ENCODE measurements at regions not wholly inside any gene's neighbourhood (a gene's known extent, or its start where the extent isn't known, plus 50 kb on each side); places are given as distances from the start of the nearest gene placed in this dataset.
A peak's percentile ranks its signal among the peaks of the same experiment; 100 is the strongest.

DNA sequence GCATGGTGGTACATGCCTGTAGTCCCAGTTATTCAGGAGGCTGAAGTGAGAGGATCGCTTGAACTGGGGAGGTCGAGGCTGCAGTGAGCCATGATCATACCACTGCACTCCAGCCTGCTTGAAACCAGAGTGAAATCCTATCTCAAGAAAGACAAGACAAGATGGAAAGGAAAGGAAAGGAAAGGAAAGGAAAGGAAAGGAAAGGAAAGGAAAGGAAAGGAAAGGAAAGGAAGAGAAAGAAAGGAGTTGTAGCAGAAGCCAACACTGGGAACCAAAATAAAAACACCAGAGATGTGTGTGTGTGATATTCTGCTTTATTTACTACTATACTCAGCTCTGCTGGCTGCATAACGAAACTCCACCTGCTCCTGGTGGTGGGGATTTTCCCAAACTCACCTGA is 115.3 kb downstream of the DRD1 start:
- no peak for DNase-seq (ENCODE audit: low read depth, low spot score)
- Mint-ChIP-seq H3K27ac (ENCODE audit: unreplicated experiment) (no peak overlapping the region), H3K4me1 (no peaks in the 10 kb centered on the region), H3K27me3 (ENCODE audit: low read depth) (peaks cover 12% of the 10 kb centered on the region), H3K9me3 (peaks cover 4% of the 10 kb centered on the region), H3K36me3 (ENCODE audit: low read depth) (no peaks in the 10 kb centered on the region), H3K4me3 (no peak overlapping the region)
- TF ChIP-seq, protein P1, sequence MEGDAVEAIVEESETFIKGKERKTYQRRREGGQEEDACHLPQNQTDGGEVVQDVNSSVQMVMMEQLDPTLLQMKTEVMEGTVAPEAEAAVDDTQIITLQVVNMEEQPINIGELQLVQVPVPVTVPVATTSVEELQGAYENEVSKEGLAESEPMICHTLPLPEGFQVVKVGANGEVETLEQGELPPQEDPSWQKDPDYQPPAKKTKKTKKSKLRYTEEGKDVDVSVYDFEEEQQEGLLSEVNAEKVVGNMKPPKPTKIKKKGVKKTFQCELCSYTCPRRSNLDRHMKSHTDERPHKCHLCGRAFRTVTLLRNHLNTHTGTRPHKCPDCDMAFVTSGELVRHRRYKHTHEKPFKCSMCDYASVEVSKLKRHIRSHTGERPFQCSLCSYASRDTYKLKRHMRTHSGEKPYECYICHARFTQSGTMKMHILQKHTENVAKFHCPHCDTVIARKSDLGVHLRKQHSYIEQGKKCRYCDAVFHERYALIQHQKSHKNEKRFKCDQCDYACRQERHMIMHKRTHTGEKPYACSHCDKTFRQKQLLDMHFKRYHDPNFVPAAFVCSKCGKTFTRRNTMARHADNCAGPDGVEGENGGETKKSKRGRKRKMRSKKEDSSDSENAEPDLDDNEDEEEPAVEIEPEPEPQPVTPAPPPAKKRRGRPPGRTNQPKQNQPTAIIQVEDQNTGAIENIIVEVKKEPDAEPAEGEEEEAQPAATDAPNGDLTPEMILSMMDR (conservative IDR thresholded peaks at IDR 0.05), result no peak

DNA sequence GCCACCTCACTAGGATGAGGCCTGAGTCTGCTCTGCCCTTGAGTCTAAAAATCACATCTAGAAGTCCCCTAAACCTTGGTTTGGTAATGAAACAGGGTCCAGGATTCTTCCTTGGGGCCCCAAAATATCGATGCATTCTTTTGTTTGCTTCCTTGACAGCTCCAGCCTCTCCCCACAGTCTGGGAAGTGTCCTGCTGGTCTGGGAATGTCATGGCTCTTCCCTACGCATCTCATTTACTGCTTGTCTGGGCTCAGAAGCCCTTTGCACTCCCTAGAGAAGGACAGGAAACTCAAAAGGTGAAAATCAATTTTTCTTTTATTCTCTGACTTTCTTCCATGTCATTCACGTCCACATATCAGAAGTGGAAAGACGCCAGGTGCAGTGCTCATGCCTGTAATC is 115.8 kb downstream of the DRD1 start:
- H3K27me3 Mint-ChIP-seq (ENCODE audit: low read depth), result peaks cover 12% of the 10 kb centered on the region
- DNase-seq (ENCODE audit: low read depth, low spot score), result no peak
- H3K27ac Mint-ChIP-seq (ENCODE audit: unreplicated experiment), result no peak overlapping the region
- H3K4me1 Mint-ChIP-seq, result no peaks in the 10 kb centered on the region
- no peak overlapping the region for H3K4me3 Mint-ChIP-seq
- no peaks in the 10 kb centered on the region for H3K36me3 Mint-ChIP-seq (ENCODE audit: low read depth)
- peaks cover 4% of the 10 kb centered on the region for H3K9me3 Mint-ChIP-seq
- TF ChIP-seq, protein P1 (conservative IDR thresholded peaks at IDR 0.05), result no peak

DNA sequence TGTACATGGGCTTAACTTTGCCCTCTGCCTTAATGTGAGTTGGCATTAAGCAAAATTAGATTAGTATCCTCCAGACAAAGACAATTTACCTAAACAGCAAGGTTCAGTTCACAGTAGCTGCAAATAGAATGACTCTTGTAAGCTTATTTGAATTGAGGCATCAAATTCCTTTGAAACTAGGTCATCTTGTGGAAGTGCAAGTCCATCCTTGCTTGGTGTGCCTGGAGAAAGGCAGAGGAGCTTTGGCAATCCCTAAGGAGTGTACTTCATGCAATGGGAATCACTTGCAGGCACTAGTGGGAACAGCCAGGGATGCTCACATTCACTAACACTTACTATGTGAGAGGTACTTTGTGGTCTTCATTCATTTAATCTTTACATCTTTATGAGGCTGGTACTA is 118.3 kb downstream of the DRD1 start:
- DNase-seq (ENCODE audit: low read depth, low spot score), result no peak
- peaks cover 25% of the 10 kb centered on the region for H3K27me3 Mint-ChIP-seq (ENCODE audit: low read depth)
- H3K36me3 Mint-ChIP-seq (ENCODE audit: low read depth), result no peaks in the 10 kb centered on the region
- H3K9me3 Mint-ChIP-seq, result no peaks in the 10 kb centered on the region
- H3K4me1 Mint-ChIP-seq, result no peaks in the 10 kb centered on the region
- H3K4me3 Mint-ChIP-seq, result no peak overlapping the region
- TF ChIP-seq, protein P1 (conservative IDR thresholded peaks at IDR 0.05), result no peak
- no peak overlapping the region for H3K27ac Mint-ChIP-seq (ENCODE audit: unreplicated experiment)

DNA sequence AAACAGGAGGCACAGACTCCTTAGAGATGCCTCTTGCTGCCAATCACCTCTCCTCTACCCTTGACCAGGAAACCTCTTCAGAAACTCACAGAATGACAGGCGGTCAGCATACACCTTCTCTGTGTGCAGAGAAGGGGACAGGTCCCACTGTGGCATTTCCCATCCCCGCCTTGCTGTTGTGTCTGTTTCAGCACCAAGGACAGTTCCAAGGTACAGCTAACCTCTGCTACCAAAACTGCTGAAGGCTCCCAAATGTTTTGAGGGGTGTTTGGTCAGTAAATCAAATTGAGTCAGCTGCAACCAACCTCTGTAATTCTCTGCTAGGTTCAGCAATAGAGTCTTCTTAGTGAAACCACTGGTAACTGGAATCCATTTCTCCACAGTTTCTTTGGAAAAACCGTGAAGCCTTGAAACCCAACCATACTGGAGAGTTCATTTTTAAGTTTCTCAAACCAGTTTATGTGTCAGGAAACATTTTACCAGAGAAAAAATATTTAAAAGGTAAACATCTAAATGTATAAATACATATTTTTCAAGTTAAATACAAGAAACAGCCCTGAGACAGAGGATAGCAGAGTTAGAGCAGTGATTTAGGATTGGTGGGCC is 122.0 kb downstream of the DRD1 start:
- Mint-ChIP-seq H3K36me3 (ENCODE audit: low read depth) (no peaks in the 10 kb centered on the region), H3K4me3 (no peak overlapping the region), H3K27me3 (ENCODE audit: low read depth) (peaks cover 35% of the 10 kb centered on the region), H3K4me1 (no peaks in the 10 kb centered on the region), H3K9me3 (no peaks in the 10 kb centered on the region), H3K27ac (ENCODE audit: unreplicated experiment) (no peak overlapping the region)
- TF ChIP-seq, protein P1 (conservative IDR thresholded peaks at IDR 0.05), result no peak
- peak; percentile 58 for DNase-seq (ENCODE audit: low read depth, low spot score)

DNA sequence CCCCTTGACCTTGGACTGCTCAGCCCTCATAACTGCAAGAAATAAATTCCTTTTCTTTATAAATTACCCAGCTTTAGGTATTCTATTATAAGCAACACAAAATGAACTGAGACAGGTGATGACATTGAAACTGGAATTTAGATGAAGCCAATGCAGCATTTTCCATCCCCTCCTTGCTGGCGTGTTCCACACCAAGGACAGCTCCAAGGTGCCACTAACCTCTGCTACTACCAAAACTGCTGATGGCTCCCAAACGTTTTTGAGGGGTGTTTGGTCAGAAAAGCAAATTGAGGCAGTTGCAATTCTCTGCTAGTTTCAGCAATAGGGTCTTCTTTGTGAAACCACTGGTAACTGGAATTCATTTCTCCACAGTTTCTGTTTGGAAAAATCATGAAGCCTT is 124.8 kb downstream of the DRD1 start:
- H3K27ac Mint-ChIP-seq (ENCODE audit: unreplicated experiment), result no peak overlapping the region
- no peaks in the 10 kb centered on the region for H3K4me1 Mint-ChIP-seq
- TF ChIP-seq, protein P1 (conservative IDR thresholded peaks at IDR 0.05), result no peak
- no peak for DNase-seq (ENCODE audit: low read depth, low spot score)
- H3K9me3 Mint-ChIP-seq, result no peaks in the 10 kb centered on the region
- no peaks in the 10 kb centered on the region for H3K36me3 Mint-ChIP-seq (ENCODE audit: low read depth)
- H3K4me3 Mint-ChIP-seq, result no peak overlapping the region
- H3K27me3 Mint-ChIP-seq (ENCODE audit: low read depth), result peaks cover 60% of the 10 kb centered on the region

All from neural crest cell (in vitro differentiated cells).